Hepatocyte (in vitro differentiated cells): ENCODE measurements at regions not wholly inside any gene's neighbourhood (a gene's known extent, or its start where the extent isn't known, plus 50 kb on each side); places are given as distances from the start of the nearest gene placed in this dataset.

Experiments
- CTCF ChIP-seq: fragments of 200-600 bp; sonication (generic); IDR thresholded peaks from 2 replicates; pipeline ENCODE4 v1.5.1; 2016; ENCODE audit warnings: antibody characterized with exemption, mild to moderate bottlenecking; ENCODE audit not compliant: poor library complexity
- EZH2 ChIP-seq: fragments of 200-600 bp; sonication (generic); IDR thresholded peaks from 2 replicates; pipeline ENCODE4 v1.6.1; 2016; ENCODE audit warnings: antibody characterized with exemption, mild to moderate bottlenecking, borderline replicate concordance
- EZH2phosphoT487 ChIP-seq: fragments of 200-600 bp; sonication (generic); IDR thresholded peaks from one replicate; pipeline ENCODE4 v1.6.1; 2018; ENCODE audit warnings: antibody characterized with exemption, mild to moderate bottlenecking, low read depth, moderate library complexity; ENCODE audit not compliant: unreplicated experiment, severe bottlenecking

- TF ChIP-seq CTCF: no peak
- TF ChIP-seq EZH2phosphoT487: no peak
- TF ChIP-seq EZH2: no peak
Measured at GRCh38 chr1:229953736-229954326, 113.2 kb upstream of the GALNT2 start.
